GM11168 (cell line): ENCODE measurements at regions not wholly inside any gene's neighbourhood (a gene's known extent, or its start where the extent isn't known, plus 50 kb on each side); places are given as distances from the start of the nearest gene placed in this dataset.

ENCODE experiments used
- in situ Hi-C: fragments of 300-500 bp; cut with MboI; formaldehyde crosslinking; loops from one replicate; pipeline ENCODE4 v1.12.0; 2022; ENCODE audit warnings: low sequenced_read_pairs; ENCODE audit not compliant: unreplicated experiment

- in situ Hi-C loops: no loop called here
Measured at GRCh38 chr1:170863621-170864020, 71.7 kb upstream of the MROH9 start.

- in situ Hi-C loops: no loop called here
Measured at GRCh38 chr1:170864238-170864637, 71.1 kb upstream of the MROH9 start.

- in situ Hi-C loops: no loop called here
Measured at GRCh38 chr1:170864876-170865538, 70.3 kb upstream of the MROH9 start.

GRCh38 chr1:170866646-170867045 is 68.7 kb upstream of the MROH9 start:
- in situ Hi-C loops: no loop called here

GRCh38 chr1:170871868-170872267 is 63.5 kb upstream of the MROH9 start:
- in situ Hi-C loops: no loop called here

GRCh38 chr1:170872663-170873062 is 62.7 kb upstream of the MROH9 start:
- in situ Hi-C loops: no loop called here

GRCh38 chr1:170874671-170875070 is 60.7 kb upstream of the MROH9 start:
- in situ Hi-C loops: loop anchor here (25.0 kb wide), 1 partner anchor 187 kb away; no protein-coding TSS in a partner anchor

GRCh38 chr1:170881268-170882265 is 53.8 kb upstream of the MROH9 start:
- in situ Hi-C loops: loop anchor here (25.0 kb wide), 1 partner anchor 194 kb away; no protein-coding TSS in a partner anchor
